PC-9 (cell line): ENCODE measurements at regions not wholly inside any gene's neighbourhood (a gene's known extent, or its start where the extent isn't known, plus 50 kb on each side); places are given as distances from the start of the nearest gene placed in this dataset.

Source experiments
- EZH2 ChIP-seq: fragments of 200-600 bp; sonication (generic); IDR thresholded peaks from 2 replicates; pipeline ENCODE4 v1.8.0; 2017; ENCODE audit warnings: antibody characterized with exemption, low read depth
- TF ChIP-seq, protein P1 (sequence below): fragments of 200-600 bp; sonication (generic); conservative IDR thresholded peaks from 2 replicates; pipeline ENCODE4 v1.6.1; 2017; ENCODE audit warnings: mixed run types, antibody characterized with exemption, mild to moderate bottlenecking, moderate library complexity

GRCh38 chr5:87735923-87736322, 323.2 kb upstream of the CCNH start:
- TF ChIP-seq, protein P1, sequence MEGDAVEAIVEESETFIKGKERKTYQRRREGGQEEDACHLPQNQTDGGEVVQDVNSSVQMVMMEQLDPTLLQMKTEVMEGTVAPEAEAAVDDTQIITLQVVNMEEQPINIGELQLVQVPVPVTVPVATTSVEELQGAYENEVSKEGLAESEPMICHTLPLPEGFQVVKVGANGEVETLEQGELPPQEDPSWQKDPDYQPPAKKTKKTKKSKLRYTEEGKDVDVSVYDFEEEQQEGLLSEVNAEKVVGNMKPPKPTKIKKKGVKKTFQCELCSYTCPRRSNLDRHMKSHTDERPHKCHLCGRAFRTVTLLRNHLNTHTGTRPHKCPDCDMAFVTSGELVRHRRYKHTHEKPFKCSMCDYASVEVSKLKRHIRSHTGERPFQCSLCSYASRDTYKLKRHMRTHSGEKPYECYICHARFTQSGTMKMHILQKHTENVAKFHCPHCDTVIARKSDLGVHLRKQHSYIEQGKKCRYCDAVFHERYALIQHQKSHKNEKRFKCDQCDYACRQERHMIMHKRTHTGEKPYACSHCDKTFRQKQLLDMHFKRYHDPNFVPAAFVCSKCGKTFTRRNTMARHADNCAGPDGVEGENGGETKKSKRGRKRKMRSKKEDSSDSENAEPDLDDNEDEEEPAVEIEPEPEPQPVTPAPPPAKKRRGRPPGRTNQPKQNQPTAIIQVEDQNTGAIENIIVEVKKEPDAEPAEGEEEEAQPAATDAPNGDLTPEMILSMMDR = no peak
- no peak for TF ChIP-seq EZH2
